ENCODE measurements at regions not wholly inside any gene's neighbourhood (a gene's known extent, or its start where the extent isn't known, plus 50 kb on each side); places are given as distances from the start of the nearest gene placed in this dataset.

GRCh38 chr3:110492876-110493275 is 578.7 kb upstream of the NECTIN3 start:
- no peak for FAIRE-seq
- ATAC-seq = no peak
- no TSS peak for BruUV-seq (replicated peaks)
- H3K27me3 ChIP-seq (ENCODE audit: control insufficient read depth in 2 of 2, insufficient read depth in 2 of 2, low read length in 2 of 2) = no peaks in the 10 kb centered on the region
- DNase-seq (ENCODE audit: extremely low read depth in 1 of 4, low spot score in 3 of 4) = no peak
- H3K9me3 ChIP-seq (replicated peaks; ENCODE audit: control insufficient read depth, insufficient read depth, low read depth, low read length) = no peaks in the 10 kb centered on the region
- no peaks in the 10 kb centered on the region for H4K20me1 ChIP-seq (replicated peaks; ENCODE audit: control insufficient read depth, insufficient read depth, low read length)
- 11% methylated on average over 2 of the region's 2 CpGs for WGBS (ENCODE audit: insufficient coverage, low coverage, missing lambda C conversion rate)
- H3K36me3 ChIP-seq (ENCODE audit: control insufficient read depth, insufficient read depth, low read length) = no peaks in the 10 kb centered on the region
- ChIA-PET POLR2A (no interaction called here), CTCF (ENCODE audit: low intra/inter-chr PET ratio) (no interaction called here)
- H2AFZ ChIP-seq (ENCODE audit: low read depth, low read length) = no peak overlapping the region; the same call in 1 of the 2 replicates
- no peak overlapping the region for H3K4me3 ChIP-seq
- intact Hi-C loops (cut with micrococcal nuclease) = no loop called here
- no peaks in the 10 kb centered on the region for H3K4me1 ChIP-seq (replicated peaks in 1 of 2; ENCODE audit: control insufficient read depth in 2 of 2, insufficient read depth in 2 of 2, low read length in 2 of 2)
- H3K9me1 ChIP-seq (ENCODE audit: control insufficient read depth, insufficient read depth, low read length) = no peaks in the 10 kb centered on the region
- H3K79me2 ChIP-seq (ENCODE audit: control insufficient read depth, insufficient read depth, low read length) = no peaks in the 10 kb centered on the region
- H3K4me2 ChIP-seq (ENCODE audit: insufficient read depth, low read length) = no peak overlapping the region
- in situ Hi-C loops (cut with MboI) = no loop called here
- H3K9ac ChIP-seq (ENCODE audit: insufficient read depth in 1 of 2, low read depth in 2 of 2, low read length in 2 of 2) = no peak overlapping the region
- no peak overlapping the region for H3K27ac ChIP-seq (ENCODE audit: extremely low read depth, low read depth, low read length)
- TF ChIP-seq NR4A1 (CRISPR knock-in tag; IDR thresholded peaks at IDR 0.05) (no peak), NR4A1 (tag; IDR thresholded peaks at IDR 0.05) (no peak), FOXJ3 (CRISPR knock-in tag; IDR thresholded peaks at IDR 0.05) (no peak), KLF16 (IDR thresholded peaks at IDR 0.05) (no peak), ILF3 (IDR thresholded peaks at IDR 0.05; ENCODE audit: borderline replicate concordance) (no peak), ZFP30 (CRISPR knock-in tag; IDR thresholded peaks at IDR 0.05; ENCODE audit: borderline replicate concordance) (no peak), RBM25 (IDR thresholded peaks at IDR 0.05; ENCODE audit: low read depth, low read length, severe bottlenecking) (no peak), ZBTB40 (IDR thresholded peaks at IDR 0.05) (no peak), ZBTB40 (CRISPR knock-in tag; IDR thresholded peaks at IDR 0.05) (no peak)
- TF ChIP-seq, protein P1, sequence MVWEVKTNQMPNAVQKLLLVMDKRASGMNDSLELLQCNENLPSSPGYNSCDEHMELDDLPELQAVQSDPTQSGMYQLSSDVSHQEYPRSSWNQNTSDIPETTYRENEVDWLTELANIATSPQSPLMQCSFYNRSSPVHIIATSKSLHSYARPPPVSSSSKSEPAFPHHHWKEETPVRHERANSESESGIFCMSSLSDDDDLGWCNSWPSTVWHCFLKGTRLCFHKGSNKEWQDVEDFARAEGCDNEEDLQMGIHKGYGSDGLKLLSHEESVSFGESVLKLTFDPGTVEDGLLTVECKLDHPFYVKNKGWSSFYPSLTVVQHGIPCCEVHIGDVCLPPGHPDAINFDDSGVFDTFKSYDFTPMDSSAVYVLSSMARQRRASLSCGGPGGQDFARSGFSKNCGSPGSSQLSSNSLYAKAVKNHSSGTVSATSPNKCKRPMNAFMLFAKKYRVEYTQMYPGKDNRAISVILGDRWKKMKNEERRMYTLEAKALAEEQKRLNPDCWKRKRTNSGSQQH (CRISPR knock-in tag; IDR thresholded peaks at IDR 0.05) = no peak
- TF ChIP-seq, protein P2, sequence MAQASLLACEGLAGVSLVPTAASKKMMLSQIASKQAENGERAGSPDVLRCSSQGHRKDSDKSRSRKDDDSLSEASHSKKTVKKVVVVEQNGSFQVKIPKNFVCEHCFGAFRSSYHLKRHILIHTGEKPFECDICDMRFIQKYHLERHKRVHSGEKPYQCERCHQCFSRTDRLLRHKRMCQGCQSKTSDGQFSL (CRISPR knock-in tag; IDR thresholded peaks at IDR 0.05) = no peak
- TF ChIP-seq, protein P2 (tag; IDR thresholded peaks at IDR 0.05) = no peak

Measured in K562 (cell line).